ENCODE measurements at regions not wholly inside any gene's neighbourhood (a gene's known extent, or its start where the extent isn't known, plus 50 kb on each side); places are given as distances from the start of the nearest gene placed in this dataset.
"Not testable (repeated sequence)": the region's sequence is repeated elsewhere in the genome, so short reads cannot be mapped to it uniquely, and the experiment has no call there.

DNA sequence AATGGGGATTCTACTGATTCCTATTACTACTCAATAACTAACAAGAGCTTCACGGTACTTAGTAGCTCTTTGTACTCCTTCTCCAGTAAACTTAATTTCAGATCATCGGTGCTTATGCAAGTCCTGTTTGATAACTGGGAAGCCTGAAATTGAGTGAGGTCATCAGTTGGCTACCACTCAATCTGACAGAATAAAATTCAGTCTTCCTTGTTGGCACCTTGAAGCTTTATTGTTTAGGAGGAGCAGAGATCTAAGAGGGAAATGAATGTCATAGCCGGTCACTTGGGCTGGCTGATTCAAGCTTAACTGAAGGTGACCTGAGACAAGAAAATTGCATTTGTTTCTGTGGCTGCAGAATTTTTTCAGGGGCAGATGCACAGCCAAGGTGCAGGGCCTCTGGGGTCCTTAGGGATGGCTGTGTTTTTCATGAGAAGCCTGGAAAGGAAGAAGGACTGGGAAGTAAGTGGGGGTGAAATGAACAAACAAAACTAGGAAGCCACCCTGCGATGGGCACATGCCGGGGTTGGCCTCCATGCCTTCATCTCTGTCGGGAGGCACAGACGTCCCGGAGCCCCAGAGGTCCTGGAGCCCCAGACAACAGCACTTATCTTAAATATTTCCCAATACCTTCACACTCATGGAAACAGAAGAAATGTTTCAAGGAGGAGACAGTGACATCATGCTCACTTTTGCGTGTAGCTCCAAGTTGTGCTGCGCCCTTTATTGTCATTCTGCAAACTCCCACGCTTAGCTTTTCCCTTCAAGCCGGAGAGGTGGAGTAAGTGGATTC is 85.0 kb upstream of the KIF5B start:
- no peak for DNase-seq (ENCODE audit: low read depth)

GRCh38 chr10:32140403-32140802 is 84.2 kb upstream of the KIF5B start:
- DNase-seq (ENCODE audit: low read depth), result no peak

- DNase-seq (ENCODE audit: low read depth), result no peak
These were observed 83.2 kb upstream of the KIF5B start for GRCh38 chr10:32139223-32140073.

DNA sequence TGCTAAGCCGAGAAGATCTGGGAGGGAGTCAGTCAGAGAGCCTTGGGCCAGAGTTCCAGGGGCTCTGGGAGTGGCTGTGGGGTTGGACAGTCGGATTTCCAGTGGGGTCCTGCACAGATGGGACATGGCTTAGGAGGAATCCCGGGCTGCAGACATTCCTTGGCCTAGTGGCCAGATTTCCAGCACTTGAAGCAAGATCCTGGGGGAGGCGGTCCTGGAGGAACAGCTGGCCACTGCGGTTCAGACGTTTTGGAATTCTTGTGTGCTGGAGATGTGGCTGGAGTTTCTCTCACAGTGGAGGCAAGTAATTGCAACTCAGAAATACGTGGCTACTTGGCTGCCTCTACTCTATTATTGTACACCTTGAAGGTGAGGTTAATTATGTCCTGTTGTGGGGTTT is 80.7 kb upstream of the KIF5B start:
- DNase-seq (ENCODE audit: low read depth), result not testable (repeated sequence)

- DNase-seq (ENCODE audit: low read depth), result not testable (repeated sequence)
These were observed 79.6 kb upstream of the KIF5B start for GRCh38 chr10:32135796-32136195.

DNA sequence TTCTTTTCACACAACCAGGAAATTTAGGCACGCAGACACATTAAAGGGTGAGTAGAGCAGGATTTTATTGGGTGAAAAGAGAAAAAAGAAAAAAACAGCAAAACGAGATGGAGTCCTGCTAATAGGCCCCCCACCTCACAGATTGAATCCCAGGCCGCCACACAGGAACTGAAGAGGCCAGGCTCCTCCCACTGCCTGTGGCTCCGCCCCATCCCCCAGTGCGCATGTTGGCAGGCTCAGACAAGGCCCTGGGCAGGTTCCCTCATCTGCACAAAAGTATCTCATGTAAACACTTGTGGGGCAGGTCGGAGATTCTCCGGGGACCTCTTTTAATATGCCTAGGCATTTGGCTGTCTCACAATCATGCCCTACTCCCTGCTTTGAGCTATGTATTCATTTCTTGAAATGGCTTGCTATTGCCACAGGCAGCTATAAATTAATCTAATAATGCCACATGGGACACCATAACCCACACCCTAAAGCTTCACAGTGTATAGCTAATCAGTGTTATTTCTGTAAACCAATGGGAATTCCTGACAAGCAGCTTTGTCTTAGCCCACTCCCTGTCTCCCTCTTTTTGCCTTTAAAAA is 76.2 kb upstream of the KIF5B start:
- no peak for DNase-seq (ENCODE audit: low read depth)

GRCh38 chr10:32131388-32131787 is 75.2 kb upstream of the KIF5B start:
- no peak for DNase-seq (ENCODE audit: low read depth)

- DNase-seq (ENCODE audit: low read depth), result no peak
These were observed 74.6 kb upstream of the KIF5B start for GRCh38 chr10:32130788-32131187.

DNA sequence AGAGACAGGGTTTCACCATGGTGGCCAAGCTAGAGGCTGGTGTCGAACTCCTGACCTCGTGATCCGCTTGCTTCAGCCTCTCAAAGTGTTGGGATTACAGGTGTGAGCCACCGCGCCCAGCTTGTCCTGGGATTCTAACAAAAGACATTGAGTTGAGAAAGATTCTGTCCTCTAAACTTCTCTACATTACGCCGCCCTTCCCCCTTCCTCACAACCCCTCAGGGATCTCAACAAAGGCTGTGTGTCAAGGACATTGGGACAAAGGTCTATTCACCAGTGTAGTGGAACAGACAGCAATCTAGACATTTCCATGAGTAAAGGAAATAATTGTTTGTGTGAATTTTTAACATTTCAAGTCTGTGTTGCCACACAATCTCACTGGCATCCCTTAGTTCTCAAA is 68.8 kb upstream of the KIF5B start:
- no peak for DNase-seq (ENCODE audit: low read depth)

- no peak for DNase-seq (ENCODE audit: low read depth)
These were observed 66.8 kb upstream of the KIF5B start for GRCh38 chr10:32123021-32123420.

- DNase-seq (ENCODE audit: low read depth), result no peak
These were observed 65.4 kb upstream of the KIF5B start for GRCh38 chr10:32121648-32122047.

GRCh38 chr10:32120147-32120546 is 63.9 kb upstream of the KIF5B start:
- no peak for DNase-seq (ENCODE audit: low read depth)

DNA sequence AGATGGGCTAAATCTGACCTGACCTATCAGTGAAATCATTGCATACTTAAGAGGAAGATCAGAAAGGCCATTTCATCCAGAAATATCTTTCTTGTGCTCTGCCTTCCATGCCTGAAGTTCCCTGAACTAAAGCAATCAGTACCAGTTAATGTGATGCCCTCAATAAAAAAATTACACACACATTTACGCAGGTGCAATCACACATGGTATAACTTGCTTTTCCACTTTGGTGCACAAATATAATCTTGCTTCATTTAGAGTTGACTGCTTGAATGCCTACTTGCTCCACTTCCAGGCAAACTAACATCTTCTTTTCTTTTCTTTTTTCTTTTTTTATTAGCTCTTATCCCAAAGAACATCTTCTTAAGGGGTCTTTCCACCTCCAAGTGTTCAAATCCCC is 58.3 kb upstream of the KIF5B start:
- no peak for DNase-seq (ENCODE audit: low read depth)

- DNase-seq (ENCODE audit: low read depth), result no peak
These were observed 55.8 kb upstream of the KIF5B start for GRCh38 chr10:32112055-32112454.

GRCh38 chr10:32111585-32111984 is 55.4 kb upstream of the KIF5B start:
- DNase-seq (ENCODE audit: low read depth), result no peak

- no peak for DNase-seq (ENCODE audit: low read depth)
These were observed 54.6 kb upstream of the KIF5B start for GRCh38 chr10:32110790-32111189.

DNA sequence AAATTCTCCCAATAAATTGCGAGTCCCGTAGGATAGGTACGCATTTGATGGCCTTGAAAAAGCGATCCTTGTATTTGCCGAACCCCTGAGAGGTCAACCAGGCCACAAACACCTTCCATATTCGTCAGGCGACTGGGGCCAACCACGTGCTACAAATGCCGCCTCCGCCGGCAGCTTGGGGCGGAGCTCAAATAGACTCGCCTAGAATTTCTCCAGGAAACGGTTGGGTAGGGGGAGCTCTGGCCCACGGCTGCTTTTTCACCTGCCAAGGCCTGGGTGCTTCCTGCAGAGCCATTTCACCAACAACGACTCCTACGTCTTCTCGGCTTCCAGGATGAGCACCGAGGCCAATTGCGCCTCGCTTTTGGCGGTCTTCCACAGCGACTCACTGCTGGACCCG is 53.4 kb upstream of the KIF5B start:
- DNase-seq (ENCODE audit: low read depth), result no peak

Data from stimulated activated CD8-positive, alpha-beta memory T cell treated with anti-CD3 and anti-CD28 coated beads, Interleukin-7, amount 100 ng/mL, for 24 hours (primary cell).